DMS79 (cell line): ENCODE measurements at regions not wholly inside any gene's neighbourhood (a gene's known extent, or its start where the extent isn't known, plus 50 kb on each side); places are given as distances from the start of the nearest gene placed in this dataset.

Source experiments
- DNase-seq: peaks from one replicate; lab custom pipeline; 2025; lab: John Stamatoyannopoulos, UW

GRCh38 chr1:112040891-112041740 is 51.6 kb upstream of the KCND3 start:
- no peak for DNase-seq

DNA sequence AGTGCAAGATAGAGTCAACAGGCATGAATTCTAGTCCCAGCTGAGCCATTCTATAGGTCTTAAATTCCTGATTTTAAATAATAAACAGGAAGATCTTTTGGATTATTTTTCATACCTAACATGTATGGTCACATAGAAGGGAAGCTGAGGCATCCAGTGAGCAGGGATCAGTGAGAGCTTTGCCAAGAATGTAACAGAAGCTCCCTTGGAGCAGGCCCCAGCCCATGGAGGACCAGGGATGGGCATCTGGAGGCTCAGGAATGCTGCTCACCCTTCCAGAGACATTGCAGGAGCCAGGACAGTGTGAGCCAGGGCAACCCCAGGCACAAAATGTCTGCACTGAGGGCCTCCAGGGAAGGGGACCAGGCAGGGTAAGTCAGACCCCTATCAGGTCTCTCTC is 54.4 kb upstream of the KCND3 start:
- DNase-seq, result no peak

- DNase-seq, result no peak
Observed at GRCh38 chr1:112044745-112045144, 55.3 kb upstream of the KCND3 start.

DNA sequence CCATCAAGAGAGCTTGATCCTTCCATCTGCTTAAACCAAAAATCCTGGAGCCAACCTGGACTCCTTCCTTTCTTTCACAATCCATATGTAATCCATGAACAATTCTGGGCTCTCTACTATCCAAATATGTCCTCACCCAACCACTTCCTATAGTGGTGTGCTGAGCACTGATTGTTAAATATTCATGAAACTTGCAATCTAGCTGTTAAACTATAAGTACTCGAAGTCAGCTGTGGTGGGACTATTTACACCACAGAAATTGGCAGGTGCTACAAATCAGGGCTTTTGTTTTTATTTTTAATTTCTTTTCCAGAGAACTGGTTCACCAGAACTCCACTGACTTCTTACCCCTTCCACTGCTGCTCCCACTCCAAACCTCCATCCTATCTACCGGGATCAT is 57.2 kb upstream of the KCND3 start:
- DNase-seq, result no peak

- no peak for DNase-seq
Observed at GRCh38 chr1:112048421-112048820, 59.0 kb upstream of the KCND3 start.

DNA sequence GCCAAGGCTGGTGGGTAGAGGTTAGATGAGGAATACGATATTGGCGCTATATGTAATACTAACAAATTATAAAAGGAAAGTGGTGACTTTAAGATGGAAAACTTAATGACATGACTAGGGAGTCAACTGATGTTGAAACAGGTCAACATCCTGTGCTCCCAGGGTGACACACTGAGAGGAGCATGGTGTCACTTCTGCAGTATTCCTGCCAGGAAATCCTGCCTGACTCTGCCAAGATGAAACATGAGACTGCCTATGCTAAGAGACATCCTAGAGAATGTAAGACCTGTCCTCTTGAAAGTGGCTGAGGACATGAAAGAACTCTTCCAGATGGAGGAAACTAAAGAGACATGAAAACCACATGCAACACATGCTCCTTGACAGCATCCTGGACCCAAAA is 65.0 kb upstream of the KCND3 start:
- no peak for DNase-seq

GRCh38 chr1:112056354-112056753 is 66.9 kb upstream of the KCND3 start:
- no peak for DNase-seq

DNA sequence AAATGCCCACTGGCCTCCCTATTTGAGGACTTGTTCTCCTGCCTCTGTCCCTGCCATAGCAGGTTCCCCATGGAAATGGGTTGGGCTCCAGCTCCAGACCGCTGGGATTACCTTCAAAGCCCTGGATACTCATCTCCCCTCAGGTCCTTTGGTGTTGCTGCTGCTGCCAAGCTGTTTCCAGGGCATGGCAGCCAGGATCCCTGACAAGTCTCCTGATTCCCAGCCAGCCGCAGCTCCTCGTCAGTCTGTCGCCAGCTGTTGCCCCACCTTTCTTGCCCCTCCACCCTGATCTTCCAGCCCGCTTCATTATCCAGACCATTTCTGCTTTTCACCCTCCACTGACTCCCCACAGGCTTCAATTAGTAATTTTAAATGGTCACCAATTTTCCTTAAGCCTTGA is 68.3 kb upstream of the KCND3 start:
- DNase-seq, result no peak

GRCh38 chr1:112058815-112059450 is 69.5 kb upstream of the KCND3 start:
- DNase-seq, result no peak

DNA sequence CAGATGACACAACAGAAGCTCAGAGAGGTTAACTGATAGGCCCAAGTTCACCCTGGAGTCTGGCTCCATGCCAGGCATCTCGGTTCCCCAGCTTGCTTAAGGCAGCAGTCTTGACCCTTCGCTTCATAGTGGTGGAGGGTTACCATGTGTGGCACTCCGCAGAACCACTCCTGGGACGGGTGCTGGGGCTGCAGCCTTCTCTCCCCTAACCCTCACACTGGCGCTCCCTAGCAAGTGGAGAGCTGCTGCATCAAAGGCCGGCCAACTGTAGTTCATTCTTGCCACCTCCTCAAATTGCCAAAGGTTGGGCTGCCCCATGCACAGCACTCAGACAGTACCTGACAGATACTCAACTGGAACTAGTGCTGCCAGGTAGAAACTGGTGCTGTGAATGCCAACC is 70.2 kb upstream of the KCND3 start:
- no peak for DNase-seq

DNA sequence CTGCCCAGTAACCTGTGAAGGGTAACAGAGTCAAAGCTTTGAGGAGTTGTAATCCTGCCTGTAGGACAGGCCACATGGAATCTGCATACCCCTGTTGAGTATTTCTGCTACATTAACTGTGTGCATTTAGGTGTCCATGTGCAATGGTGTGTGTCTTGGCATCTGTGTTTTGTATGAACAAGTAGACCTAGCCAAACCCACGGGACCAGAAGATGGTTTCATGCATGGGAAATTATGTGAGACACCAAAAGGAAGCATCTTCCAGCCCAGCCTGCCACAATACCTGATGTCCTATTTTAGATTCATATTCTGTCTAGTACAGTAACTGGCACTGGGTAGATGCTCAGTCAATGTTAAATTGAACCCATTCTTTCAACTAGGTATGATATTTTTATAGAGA is 70.8 kb upstream of the KCND3 start:
- no peak for DNase-seq

GRCh38 chr1:112061056-112061455 is 71.6 kb upstream of the KCND3 start:
- no peak for DNase-seq

GRCh38 chr1:112061901-112062320 is 72.4 kb upstream of the KCND3 start:
- no peak for DNase-seq

GRCh38 chr1:112063781-112064728 is 74.6 kb upstream of the KCND3 start:
- DNase-seq, result no peak

- DNase-seq, result no peak
Observed at GRCh38 chr1:112067989-112068388, 78.5 kb upstream of the KCND3 start.

DNA sequence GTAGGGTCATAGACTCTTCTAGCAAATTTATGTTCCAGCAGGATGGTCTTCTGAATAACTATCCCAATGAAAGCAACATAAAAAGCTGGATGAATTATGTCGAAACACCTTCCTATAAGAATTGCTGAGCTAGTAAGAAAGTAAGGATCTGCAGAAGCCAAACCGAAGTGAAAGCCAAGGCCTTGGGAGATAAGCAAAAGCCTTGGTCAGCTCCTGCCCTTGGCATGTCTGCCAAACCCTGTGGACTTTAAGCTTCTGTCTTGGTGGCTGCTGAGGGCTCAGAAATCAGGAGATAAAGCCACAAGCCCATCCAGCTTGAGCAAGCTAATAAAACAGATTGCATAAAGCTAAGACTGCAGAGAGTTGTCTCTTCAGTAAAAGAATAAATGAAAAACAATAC is 81.2 kb upstream of the KCND3 start:
- DNase-seq, result no peak

DNA sequence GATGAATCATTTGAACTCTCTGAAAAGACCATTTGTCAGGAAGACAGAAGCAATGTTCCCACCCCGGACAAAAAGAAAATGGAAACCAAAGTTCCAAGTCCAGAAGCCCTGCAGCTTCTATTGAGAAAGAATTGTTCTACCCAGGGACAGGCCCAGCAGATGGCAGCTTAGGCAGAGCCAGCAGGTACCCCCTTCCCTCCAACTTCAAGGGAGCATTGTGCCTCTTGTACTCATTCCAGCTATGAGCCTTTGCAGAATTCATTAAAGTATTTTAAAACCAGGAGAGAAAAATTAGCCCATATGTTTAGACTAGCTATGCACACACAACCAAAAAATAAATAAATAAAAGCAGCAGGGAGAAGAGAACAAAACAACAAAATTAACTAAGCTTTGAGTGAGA is 85.2 kb upstream of the KCND3 start:
- no peak for DNase-seq

- no peak for DNase-seq
Observed at GRCh38 chr1:112075566-112075965, 86.1 kb upstream of the KCND3 start.

DNA sequence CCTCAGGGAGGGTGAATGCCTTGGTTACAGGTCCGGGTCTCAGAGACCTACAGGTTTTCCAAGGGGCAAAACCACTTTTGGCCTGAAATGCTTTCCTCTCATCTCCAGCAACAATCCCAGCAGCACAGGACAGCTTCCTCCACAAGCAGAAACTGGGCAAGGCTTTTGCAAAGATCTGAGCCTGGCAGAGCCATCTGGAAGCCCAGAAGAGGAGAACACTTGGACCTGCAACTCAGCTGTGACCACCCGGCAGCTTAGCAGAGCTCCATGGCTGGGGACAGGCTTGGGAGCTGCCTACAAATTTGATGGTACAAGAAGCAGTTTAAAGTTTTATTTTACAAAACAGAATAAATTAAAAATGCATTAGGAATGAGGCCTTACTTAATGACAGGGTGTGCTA is 90.0 kb upstream of the KCND3 start:
- no peak for DNase-seq

GRCh38 chr1:112083487-112083886 is 94.0 kb upstream of the KCND3 start:
- no peak for DNase-seq

DNA sequence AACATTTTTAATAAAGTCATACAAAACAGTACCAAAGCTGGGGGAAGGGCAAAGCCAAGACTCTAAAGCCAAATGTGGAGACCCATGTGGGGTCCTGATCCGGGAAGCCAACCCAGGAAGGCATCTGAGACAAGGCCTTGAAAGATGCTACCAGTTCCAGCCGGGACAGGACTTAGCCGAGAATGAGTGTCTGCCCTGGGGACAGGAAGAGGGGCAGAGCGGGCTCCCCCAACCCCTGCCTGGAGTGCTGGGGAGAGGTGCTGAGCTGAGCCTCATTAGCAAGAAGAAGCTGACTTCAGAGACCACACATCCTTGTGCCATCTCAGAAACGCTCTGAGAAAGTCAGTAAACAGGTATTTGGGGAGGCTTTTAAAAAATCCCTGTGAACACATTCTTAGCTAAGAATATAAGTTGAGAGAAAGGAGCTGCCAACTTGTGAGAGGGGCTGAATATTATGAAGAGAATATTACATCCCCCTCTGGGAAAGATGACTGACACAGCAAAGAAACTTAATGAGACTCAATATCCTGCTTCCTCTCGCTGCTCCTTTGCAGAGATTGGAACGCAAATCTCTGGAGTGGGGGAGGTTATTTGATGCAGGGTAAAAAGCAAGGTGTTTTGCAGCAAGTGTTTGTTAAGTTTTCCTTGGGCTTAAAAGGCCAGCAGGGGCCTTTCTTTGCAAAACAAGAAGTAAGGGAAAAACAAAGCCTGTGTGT is 103.3 kb upstream of the KCND3 start:
- no peak for DNase-seq

DNA sequence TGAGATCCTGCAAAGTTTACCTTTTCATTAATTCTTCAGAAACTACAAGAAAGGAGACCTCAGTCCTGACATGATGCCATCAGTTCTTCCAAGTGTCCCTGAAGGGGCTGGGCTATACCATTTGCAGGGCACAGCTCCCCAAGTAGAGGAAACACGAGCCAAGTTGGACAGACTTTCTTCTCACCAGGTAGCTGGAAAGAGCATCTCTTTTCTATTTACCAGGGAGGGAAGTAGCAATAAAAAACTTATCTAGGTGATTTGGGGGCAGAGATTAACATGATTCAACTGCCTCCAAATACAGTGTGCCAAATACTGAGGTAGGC is 103.9 kb upstream of the KCND3 start:
- DNase-seq, result no peak
